IPS-18c (cell line): ENCODE measurements at regions not wholly inside any gene's neighbourhood (a gene's known extent, or its start where the extent isn't known, plus 50 kb on each side); places are given as distances from the start of the nearest gene placed in this dataset.

ENCODE experiments used
- H3K4me3 ChIP-seq: 2 replicates; pipeline ENCODE4 v1.7.0; 2013; ENCODE audit warnings: low read depth, mild to moderate bottlenecking, low read length, moderate library complexity; ENCODE audit not compliant: insufficient read depth
- H3K9me3 ChIP-seq: one replicate; pipeline ENCODE4 v1.6.1; 2013; ENCODE audit warnings: mild to moderate bottlenecking, low read length, moderate library complexity; ENCODE audit not compliant: control insufficient read depth, insufficient read depth

- no peaks in the 10 kb centered on the region for H3K9me3 ChIP-seq
- H3K4me3 ChIP-seq = no peak overlapping the region
Observed at GRCh38 chr2:173644146-173644545, 289.5 kb downstream of the CDCA7 start.

- Histone ChIP-seq H3K9me3 (no peaks in the 10 kb centered on the region), H3K4me3 (no peak overlapping the region)
Observed at GRCh38 chr2:173647681-173648311, 293.1 kb downstream of the CDCA7 start.

GRCh38 chr2:173648816-173649215, 294.1 kb downstream of the CDCA7 start:
- H3K9me3 ChIP-seq = no peaks in the 10 kb centered on the region

GRCh38 chr2:173649527-173650219, 295.0 kb downstream of the CDCA7 start:
- Histone ChIP-seq H3K4me3 (no peak overlapping the region), H3K9me3 (no peaks in the 10 kb centered on the region)

More at GRCh38 chr2:173648816-173649215, 294.1 kb downstream of the CDCA7 start:
- no peak overlapping the region for H3K4me3 ChIP-seq

GRCh38 chr2:173651891-173652290, 297.2 kb downstream of the CDCA7 start:
- Histone ChIP-seq H3K4me3 (no peak overlapping the region), H3K9me3 (no peaks in the 10 kb centered on the region)

GRCh38 chr2:173652311-173652710, 297.6 kb downstream of the CDCA7 start:
- Histone ChIP-seq H3K4me3 (no peak overlapping the region), H3K9me3 (no peaks in the 10 kb centered on the region)

GRCh38 chr2:173652767-173653431, 298.2 kb downstream of the CDCA7 start:
- Histone ChIP-seq H3K4me3 (no peak overlapping the region), H3K9me3 (no peaks in the 10 kb centered on the region)

- no peaks in the 10 kb centered on the region for H3K9me3 ChIP-seq
- no peak overlapping the region for H3K4me3 ChIP-seq
Observed at GRCh38 chr2:173653432-173653805, 298.7 kb downstream of the CDCA7 start.

GRCh38 chr2:173654161-173654895, 299.7 kb downstream of the CDCA7 start:
- Histone ChIP-seq H3K4me3 (no peak overlapping the region), H3K9me3 (no peaks in the 10 kb centered on the region)

GRCh38 chr2:173654896-173655265, 300.2 kb downstream of the CDCA7 start:
- Histone ChIP-seq H3K4me3 (no peak overlapping the region), H3K9me3 (no peaks in the 10 kb centered on the region)

GRCh38 chr2:173656086-173656485, 301.4 kb downstream of the CDCA7 start:
- Histone ChIP-seq H3K9me3 (no peaks in the 10 kb centered on the region), H3K4me3 (no peak overlapping the region)

GRCh38 chr2:173657996-173658717, 303.5 kb downstream of the CDCA7 start:
- Histone ChIP-seq H3K4me3 (no peak overlapping the region), H3K9me3 (no peaks in the 10 kb centered on the region)

GRCh38 chr2:173658946-173659371, 304.3 kb downstream of the CDCA7 start:
- H3K4me3 ChIP-seq = no peak overlapping the region
- H3K9me3 ChIP-seq = no peaks in the 10 kb centered on the region

- Histone ChIP-seq H3K9me3 (no peaks in the 10 kb centered on the region), H3K4me3 (no peak overlapping the region)
Observed at GRCh38 chr2:173659509-173659908, 304.8 kb downstream of the CDCA7 start.

- no peak overlapping the region for H3K4me3 ChIP-seq
- no peaks in the 10 kb centered on the region for H3K9me3 ChIP-seq
Observed at GRCh38 chr2:173661586-173661985, 303.6 kb downstream of the SP3 start.

GRCh38 chr2:173663353-173663752, 301.8 kb downstream of the SP3 start:
- Histone ChIP-seq H3K4me3 (no peak overlapping the region), H3K9me3 (no peaks in the 10 kb centered on the region)

- no peaks in the 10 kb centered on the region for H3K9me3 ChIP-seq
- no peak overlapping the region for H3K4me3 ChIP-seq
Observed at GRCh38 chr2:173663835-173664512, 301.2 kb downstream of the SP3 start.
